GM12878 (cell line): ENCODE measurements at regions not wholly inside any gene's neighbourhood (a gene's known extent, or its start where the extent isn't known, plus 50 kb on each side); places are given as distances from the start of the nearest gene placed in this dataset.

ENCODE experiments used
- ATAC-seq: fragments of 200-7000 bp; cut with Tn5 transposase; 3 replicates; pipeline ENCODE4 v1.9.1; 2020; ENCODE audit warnings: mild to moderate bottlenecking, moderate library complexity
- BruUV-seq: library from RNA; stranded (reverse); fragments of 400-500 nt; replicated peaks from 2 replicates; lab custom pipeline; 2021; lab: Mats Ljungman, UMichigan
- CTCF ChIA-PET: fragments of 300-600 bp; sonication (Branson Sonifier 250); formaldehyde crosslinking; extraction: SDS; loops from one replicate; lab custom pipeline; 2021; ENCODE audit warnings: inconsistent platforms; lab: Yijun Ruan, JAX
- POLR2A ChIA-PET: fragments of 350-600 bp; formaldehyde crosslinking; extraction: SDS; loops from one replicate; lab custom pipeline; 2021; ENCODE audit warnings: inconsistent platforms; lab: Charles Lee
- RAD21 ChIA-PET: fragments of 300-600 bp; sonication (Branson Sonifier 250); formaldehyde crosslinking; loops from one replicate; lab custom pipeline; 2023; ENCODE audit warnings: antibody characterized with exemption; ENCODE audit not compliant: unreplicated experiment; lab: Charles Lee
- SMC1A ChIA-PET: fragments of 300-600 bp; sonication (Branson Sonifier 250); formaldehyde crosslinking; loops from one replicate; lab custom pipeline; 2023; ENCODE audit not compliant: unreplicated experiment, uncharacterized antibody; lab: Charles Lee
- DNase-seq: peaks from one replicate; pipeline ENCODE4 v3.0.0-alpha.2; 2011; ENCODE audit warnings: low read depth, low spot score
- FAIRE-seq: peaks from 3 replicates; lab custom pipeline; 2011; peaks lifted over from hg19 to GRCh38; lab: Jason Lieb, UNC
- H2AFZ ChIP-seq: 2 replicates; pipeline ENCODE4 v1.6.0; 2011; ENCODE audit warnings: low read depth, low read length, control low read depth; ENCODE audit not compliant: control insufficient read depth
- H3K27ac ChIP-seq: 2 replicates; pipeline ENCODE4 v1.5.1; 2011; ENCODE audit warnings: control low read depth; ENCODE audit not compliant: control insufficient read depth, insufficient read depth
- H3K27me3 ChIP-seq, 2 experiments: replicated peaks in 1 of 2; 2 replicates each; pipeline versions ENCODE4 v1.6.0 to v1.6.1; 2011; ENCODE audit warnings: low read length in 1 of 2; ENCODE audit not compliant: control insufficient read depth in 2 of 2, insufficient read depth in 2 of 2
- H3K36me3 ChIP-seq, 2 experiments: 2 replicates each; pipeline ENCODE4 v1.5.1; 2011; ENCODE audit warnings: low read length in 1 of 2; ENCODE audit not compliant: control insufficient read depth in 2 of 2, insufficient read depth in 2 of 2
- H3K4me1 ChIP-seq: 2 replicates; pipeline ENCODE4 v1.6.1; 2011; ENCODE audit warnings: mild to moderate bottlenecking, low read length, moderate library complexity, mixed read lengths; ENCODE audit not compliant: control insufficient read depth, insufficient read depth
- H3K4me2 ChIP-seq: 2 replicates; pipeline ENCODE4 v1.6.0; 2011; ENCODE audit warnings: control low read depth; ENCODE audit not compliant: control insufficient read depth, insufficient read depth
- H3K4me3 ChIP-seq: fragments of 200-600 bp; sonication (generic); 2 replicates; pipeline ENCODE4 v1.5.1; 2016
- H3K79me2 ChIP-seq: 2 replicates; pipeline ENCODE4 v1.6.0; 2011; ENCODE audit warnings: low read length; ENCODE audit not compliant: control insufficient read depth, insufficient read depth
- H3K9ac ChIP-seq: 2 replicates; pipeline ENCODE4 v1.8.0; 2011; ENCODE audit warnings: low read length, control low read depth, mixed read lengths; ENCODE audit not compliant: control insufficient read depth, insufficient read depth
- H3K9me3 ChIP-seq: replicated peaks from 3 replicates; pipeline ENCODE4 v1.5.1; 2011; ENCODE audit warnings: mild to moderate bottlenecking, low read length; ENCODE audit not compliant: control insufficient read depth, insufficient read depth
- H4K20me1 ChIP-seq: 2 replicates; pipeline ENCODE4 v1.6.0; 2011; ENCODE audit not compliant: control insufficient read depth, insufficient read depth
- FOS ChIP-seq: IDR thresholded peaks from 3 replicates; pipeline ENCODE4 v1.6.1; 2011; ENCODE audit warnings: borderline replicate concordance; ENCODE audit not compliant: insufficient read length; ENCODE audit errors: extremely low read depth
- HDGF ChIP-seq: fragments of 450-650 bp; IDR thresholded peaks from 2 replicates; pipeline ENCODE4 v1.6.1; 2016; ENCODE audit warnings: antibody characterized with exemption
- MEF2A ChIP-seq: IDR thresholded peaks from 2 replicates; pipeline ENCODE4 v1.6.1; 2011; ENCODE audit warnings: low read depth, mild to moderate bottlenecking, low read length, moderate library complexity; ENCODE audit not compliant: insufficient read depth
- MXI1 ChIP-seq: fragments of 150-350 bp; IDR thresholded peaks from 2 replicates; pipeline ENCODE4 v1.6.1; 2011; ENCODE audit warnings: low read depth, mild to moderate bottlenecking, inconsistent platforms, low read length, improper control_type of control experiment
- NR2F1 ChIP-seq: fragments of 450-650 bp; conservative IDR thresholded peaks from 2 replicates; pipeline ENCODE4 v1.6.1; 2017; ENCODE audit warnings: mild to moderate bottlenecking
- PAX8 ChIP-seq: fragments of 450-650 bp; IDR thresholded peaks from 2 replicates; pipeline ENCODE4 v1.6.1; 2017; ENCODE audit warnings: mild to moderate bottlenecking, moderate library complexity
- RAD21 ChIP-seq: IDR thresholded peaks from 2 replicates; pipeline ENCODE4 v1.6.1; 2011; ENCODE audit warnings: mild to moderate bottlenecking, low read depth, low read length, moderate library complexity; ENCODE audit not compliant: insufficient read depth
- RCOR1 ChIP-seq: conservative IDR thresholded peaks from 2 replicates; pipeline ENCODE4 v1.6.1; 2012; ENCODE audit warnings: low read depth, low read length, improper control_type of control experiment
- RFX5 ChIP-seq: IDR thresholded peaks from 2 replicates; pipeline ENCODE4 v1.6.1; 2011; ENCODE audit warnings: low read depth, low read length, improper control_type of control experiment
- STAT3 ChIP-seq: IDR thresholded peaks from 2 replicates; pipeline ENCODE4 v1.6.1; 2011; ENCODE audit warnings: low read depth, low read length, improper control_type of control experiment
- SUPT20H ChIP-seq: IDR thresholded peaks from 2 replicates; pipeline ENCODE4 v1.6.1; 2011; ENCODE audit warnings: low read depth, mild to moderate bottlenecking, low read length, moderate library complexity, borderline replicate concordance; ENCODE audit not compliant: control insufficient read depth
- TARDBP ChIP-seq: IDR thresholded peaks from 2 replicates; pipeline ENCODE4 v1.6.1; 2016; ENCODE audit warnings: borderline replicate concordance
- TBL1XR1 ChIP-seq: IDR thresholded peaks from 2 replicates; pipeline ENCODE4 v1.6.1; 2012; ENCODE audit warnings: low read depth, low read length, improper control_type of control experiment
- ZBTB4 ChIP-seq: fragments of 450-650 bp; formaldehyde crosslinking; IDR thresholded peaks from 2 replicates; pipeline ENCODE4 v1.4.0; 2022; ENCODE audit warnings: mild to moderate bottlenecking, moderate library complexity
- ZNF207 ChIP-seq: fragments of 450-650 bp; IDR thresholded peaks from 2 replicates; pipeline ENCODE4 v1.6.1; 2014; ENCODE audit warnings: antibody characterized with exemption, mild to moderate bottlenecking, borderline replicate concordance
- in situ Hi-C: fragments of 300-500 bp; cut with MboI; formaldehyde crosslinking; loops from 9 replicates; pipeline ENCODE4 v1.14.3; 2018; ENCODE audit warnings: mixed read lengths
- intact Hi-C: fragments of 100-400 bp; cut with micrococcal nuclease; formaldehyde crosslinking; loops from one replicate; pipeline ENCODE4 v1.14.2; 2022; ENCODE audit not compliant: unreplicated experiment
- TF ChIP-seq, protein P1 (sequence below), 3 experiments: IDR thresholded peaks in 2 of 3; conservative IDR thresholded peaks in 1 of 3; 2 replicates each; pipeline ENCODE4 v1.5.1; 2011; ENCODE audit warnings: low read depth in 3 of 3, low read length in 3 of 3, mild to moderate bottlenecking in 3 of 3, control low read depth in 2 of 3, moderate library complexity in 2 of 3, inconsistent platforms in 1 of 3, mixed read lengths in 1 of 3; ENCODE audit not compliant: control insufficient read depth in 2 of 3, insufficient read depth in 1 of 3; ENCODE audit errors: extremely low read depth in 1 of 3
- TF ChIP-seq, protein P2 (sequence below): IDR thresholded peaks from 2 replicates; pipeline ENCODE4 v1.6.1; 2011; ENCODE audit warnings: low read depth, mild to moderate bottlenecking, low read length, moderate library complexity, borderline replicate concordance; ENCODE audit errors: extremely low read depth

DNA sequence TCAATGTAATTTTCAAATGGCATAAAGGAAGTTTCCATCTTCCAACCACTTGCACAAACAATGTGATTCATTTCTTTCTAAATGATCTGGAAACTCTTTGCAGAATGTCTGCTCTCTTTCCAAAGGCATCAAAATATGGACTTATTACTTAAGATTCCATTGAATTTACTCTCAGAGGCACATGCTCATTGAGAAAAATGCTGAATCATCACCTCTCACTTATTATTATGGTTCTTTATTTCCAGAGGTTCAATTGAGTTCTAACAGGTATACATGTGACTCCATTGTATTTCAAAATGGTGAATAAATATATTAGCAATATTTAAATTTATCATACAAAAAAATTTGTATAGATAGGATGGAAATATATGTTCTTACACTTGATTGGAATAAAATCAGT lies 1140.6 kb downstream of the EFNA5 start:
- Histone ChIP-seq H3K36me3 (no peaks in the 10 kb centered on the region), H3K27me3 (no peaks in the 10 kb centered on the region), H4K20me1 (no peaks in the 10 kb centered on the region), H3K4me3 (no peak overlapping the region), H3K4me1 (no peaks in the 10 kb centered on the region), H3K79me2 (no peaks in the 10 kb centered on the region)
- intact Hi-C loops (no loop called here), in situ Hi-C loops (no loop called here)
- ChIA-PET SMC1A (no interaction called here), CTCF (no interaction called here), POLR2A (no interaction called here)
- BruUV-seq = no TSS peak
- DNase-seq = no peak
- no peak for TF ChIP-seq FOS
- TF ChIP-seq, protein P1, sequence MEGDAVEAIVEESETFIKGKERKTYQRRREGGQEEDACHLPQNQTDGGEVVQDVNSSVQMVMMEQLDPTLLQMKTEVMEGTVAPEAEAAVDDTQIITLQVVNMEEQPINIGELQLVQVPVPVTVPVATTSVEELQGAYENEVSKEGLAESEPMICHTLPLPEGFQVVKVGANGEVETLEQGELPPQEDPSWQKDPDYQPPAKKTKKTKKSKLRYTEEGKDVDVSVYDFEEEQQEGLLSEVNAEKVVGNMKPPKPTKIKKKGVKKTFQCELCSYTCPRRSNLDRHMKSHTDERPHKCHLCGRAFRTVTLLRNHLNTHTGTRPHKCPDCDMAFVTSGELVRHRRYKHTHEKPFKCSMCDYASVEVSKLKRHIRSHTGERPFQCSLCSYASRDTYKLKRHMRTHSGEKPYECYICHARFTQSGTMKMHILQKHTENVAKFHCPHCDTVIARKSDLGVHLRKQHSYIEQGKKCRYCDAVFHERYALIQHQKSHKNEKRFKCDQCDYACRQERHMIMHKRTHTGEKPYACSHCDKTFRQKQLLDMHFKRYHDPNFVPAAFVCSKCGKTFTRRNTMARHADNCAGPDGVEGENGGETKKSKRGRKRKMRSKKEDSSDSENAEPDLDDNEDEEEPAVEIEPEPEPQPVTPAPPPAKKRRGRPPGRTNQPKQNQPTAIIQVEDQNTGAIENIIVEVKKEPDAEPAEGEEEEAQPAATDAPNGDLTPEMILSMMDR (IDR thresholded peaks at IDR 0.05 in 2 of 3, conservative IDR thresholded peaks at IDR 0.05 in 1 of 3; ENCODE audit: control insufficient read depth in 2 of 3, extremely low read depth in 1 of 3, insufficient read depth in 1 of 3, low read depth in 3 of 3, low read length in 3 of 3) = no peak
- no peak for TF ChIP-seq RAD21
- TF ChIP-seq RFX5 = no peak
- TF ChIP-seq NR2F1 = no peak
- TF ChIP-seq MXI1 = no peak
- TF ChIP-seq HDGF = no peak
- TF ChIP-seq TARDBP = no peak
- TF ChIP-seq, protein P2, sequence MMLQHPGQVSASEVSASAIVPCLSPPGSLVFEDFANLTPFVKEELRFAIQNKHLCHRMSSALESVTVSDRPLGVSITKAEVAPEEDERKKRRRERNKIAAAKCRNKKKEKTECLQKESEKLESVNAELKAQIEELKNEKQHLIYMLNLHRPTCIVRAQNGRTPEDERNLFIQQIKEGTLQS = no peak
- no peak for TF ChIP-seq TBL1XR1
- TF ChIP-seq SUPT20H = no peak
- no peak for TF ChIP-seq ZNF207
- no peak for TF ChIP-seq STAT3
- TF ChIP-seq MEF2A = no peak
- TF ChIP-seq PAX8 = no peak
- no peak for TF ChIP-seq RCOR1
- TF ChIP-seq ZBTB4 (CRISPR knock-in tag) = no peak
- TF ChIP-seq, all 136 proteins: peak for 0
- H3K27ac ChIP-seq = no peak overlapping the region
- no peak overlapping the region for H3K9ac ChIP-seq
- RAD21 ChIA-PET = no interaction called here
- no peak for ATAC-seq
- H3K9me3 ChIP-seq = no peaks in the 10 kb centered on the region
- FAIRE-seq = no peak
- H3K4me2 ChIP-seq = no peak overlapping the region
- no peak overlapping the region for H2AFZ ChIP-seq
